AG09309 (cell line): ENCODE measurements at regions not wholly inside any gene's neighbourhood (a gene's known extent, or its start where the extent isn't known, plus 50 kb on each side); places are given as distances from the start of the nearest gene placed in this dataset.
A peak's percentile ranks its signal among the peaks of the same experiment; 100 is the strongest.
"Not testable (repeated sequence)": the region's sequence is repeated elsewhere in the genome, so short reads cannot be mapped to it uniquely, and the experiment has no call there.

Experiments
- DNase-seq: peaks from one replicate; pipeline ENCODE4 v3.0.0-alpha.2; 2010; ENCODE audit warnings: low read depth
- H3K4me3 ChIP-seq: 2 replicates; pipeline ENCODE4 v1.5.1; 2011; ENCODE audit warnings: mild to moderate bottlenecking, low read depth, low read length, moderate library complexity; ENCODE audit not compliant: control insufficient read depth
- TF ChIP-seq, protein P1 (sequence below): IDR thresholded peaks from 2 replicates; pipeline ENCODE4 v1.5.1; 2011; ENCODE audit warnings: mild to moderate bottlenecking, low read depth, low read length, inconsistent platforms; ENCODE audit not compliant: insufficient read depth, control insufficient read depth; ENCODE audit errors: missing control alignments

DNA sequence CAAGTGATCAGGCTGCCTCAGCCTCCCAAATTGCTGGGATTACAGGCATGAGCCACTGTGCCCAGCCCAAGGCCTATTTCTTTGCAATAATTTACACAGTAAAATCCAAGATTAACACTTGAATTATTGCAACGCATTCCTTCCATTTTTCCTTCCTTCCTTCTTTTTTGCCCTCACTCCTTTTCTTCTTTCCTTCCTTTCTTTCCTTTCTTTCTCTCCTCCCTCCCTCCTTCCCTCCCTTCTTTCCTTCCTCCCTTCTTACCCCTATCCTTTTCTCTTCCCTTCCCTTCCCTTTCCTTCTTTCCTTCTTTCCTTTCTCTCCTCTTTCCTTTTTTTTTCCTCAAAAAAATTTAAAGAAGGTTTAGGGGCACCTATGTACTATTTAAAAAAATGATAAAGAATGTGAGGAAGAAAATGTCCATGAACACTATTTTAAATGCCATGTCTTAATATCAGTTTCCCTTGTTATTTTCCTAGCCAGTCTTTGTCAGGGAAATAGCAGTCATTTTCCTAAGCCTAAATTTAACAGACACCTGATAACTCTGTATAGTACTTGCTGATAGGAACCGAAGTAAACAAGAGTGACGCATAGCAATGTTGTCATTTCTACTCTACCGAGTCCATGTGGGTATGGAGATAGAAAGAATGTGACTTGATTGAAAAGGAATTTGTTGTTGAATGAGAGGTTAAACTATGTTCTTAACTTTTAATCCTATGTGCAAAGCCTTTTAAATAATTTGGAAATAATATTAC, 79.8 kb upstream of the HMCN1 start:
- DNase-seq: no peak
- TF ChIP-seq, protein P1, sequence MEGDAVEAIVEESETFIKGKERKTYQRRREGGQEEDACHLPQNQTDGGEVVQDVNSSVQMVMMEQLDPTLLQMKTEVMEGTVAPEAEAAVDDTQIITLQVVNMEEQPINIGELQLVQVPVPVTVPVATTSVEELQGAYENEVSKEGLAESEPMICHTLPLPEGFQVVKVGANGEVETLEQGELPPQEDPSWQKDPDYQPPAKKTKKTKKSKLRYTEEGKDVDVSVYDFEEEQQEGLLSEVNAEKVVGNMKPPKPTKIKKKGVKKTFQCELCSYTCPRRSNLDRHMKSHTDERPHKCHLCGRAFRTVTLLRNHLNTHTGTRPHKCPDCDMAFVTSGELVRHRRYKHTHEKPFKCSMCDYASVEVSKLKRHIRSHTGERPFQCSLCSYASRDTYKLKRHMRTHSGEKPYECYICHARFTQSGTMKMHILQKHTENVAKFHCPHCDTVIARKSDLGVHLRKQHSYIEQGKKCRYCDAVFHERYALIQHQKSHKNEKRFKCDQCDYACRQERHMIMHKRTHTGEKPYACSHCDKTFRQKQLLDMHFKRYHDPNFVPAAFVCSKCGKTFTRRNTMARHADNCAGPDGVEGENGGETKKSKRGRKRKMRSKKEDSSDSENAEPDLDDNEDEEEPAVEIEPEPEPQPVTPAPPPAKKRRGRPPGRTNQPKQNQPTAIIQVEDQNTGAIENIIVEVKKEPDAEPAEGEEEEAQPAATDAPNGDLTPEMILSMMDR: no peak
- no peak overlapping the region for H3K4me3 ChIP-seq

DNA sequence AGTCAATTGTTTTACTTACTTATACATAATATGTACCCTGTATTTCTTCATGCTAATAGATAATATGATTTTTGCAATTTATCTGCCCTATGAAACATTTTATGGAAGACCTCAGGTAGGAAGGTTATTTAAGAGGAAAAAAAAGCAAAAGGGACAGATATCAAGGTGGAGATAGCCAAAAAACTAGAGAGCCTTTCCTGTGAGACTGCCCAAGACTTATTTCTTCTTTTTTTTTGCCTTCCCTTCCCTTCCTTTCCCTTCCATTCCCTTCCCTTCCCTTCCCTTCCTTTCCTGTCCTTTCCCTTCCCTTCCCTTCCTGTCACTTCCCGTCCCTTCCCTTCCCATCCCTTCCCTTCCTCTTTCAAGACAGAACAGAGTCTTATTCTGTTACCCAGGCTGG, 80.6 kb upstream of the HMCN1 start:
- no peak for DNase-seq
- TF ChIP-seq, protein P1: no peak
- no peak overlapping the region for H3K4me3 ChIP-seq

DNA sequence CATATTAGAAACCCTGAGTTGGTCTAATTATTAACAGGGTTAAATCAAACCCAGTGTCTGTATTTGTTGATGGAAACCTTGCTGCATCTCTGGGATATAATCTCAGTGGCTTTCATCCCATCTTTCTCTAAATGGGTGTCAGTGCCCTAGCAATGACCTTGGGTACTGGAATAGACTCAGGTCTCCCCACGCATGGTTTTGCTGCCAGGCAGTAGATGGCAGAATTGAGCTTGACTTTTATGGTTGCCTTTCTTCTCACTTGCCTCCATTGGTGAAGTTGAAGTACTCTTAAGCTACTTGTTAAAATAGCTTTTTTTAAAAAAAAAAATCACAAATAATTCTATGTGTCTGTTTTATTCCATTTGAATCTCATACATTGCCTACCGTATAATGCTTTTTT, 81.8 kb upstream of the HMCN1 start:
- no peak for DNase-seq
- no peak overlapping the region for H3K4me3 ChIP-seq
- TF ChIP-seq, protein P1: peak; percentile 13

DNA sequence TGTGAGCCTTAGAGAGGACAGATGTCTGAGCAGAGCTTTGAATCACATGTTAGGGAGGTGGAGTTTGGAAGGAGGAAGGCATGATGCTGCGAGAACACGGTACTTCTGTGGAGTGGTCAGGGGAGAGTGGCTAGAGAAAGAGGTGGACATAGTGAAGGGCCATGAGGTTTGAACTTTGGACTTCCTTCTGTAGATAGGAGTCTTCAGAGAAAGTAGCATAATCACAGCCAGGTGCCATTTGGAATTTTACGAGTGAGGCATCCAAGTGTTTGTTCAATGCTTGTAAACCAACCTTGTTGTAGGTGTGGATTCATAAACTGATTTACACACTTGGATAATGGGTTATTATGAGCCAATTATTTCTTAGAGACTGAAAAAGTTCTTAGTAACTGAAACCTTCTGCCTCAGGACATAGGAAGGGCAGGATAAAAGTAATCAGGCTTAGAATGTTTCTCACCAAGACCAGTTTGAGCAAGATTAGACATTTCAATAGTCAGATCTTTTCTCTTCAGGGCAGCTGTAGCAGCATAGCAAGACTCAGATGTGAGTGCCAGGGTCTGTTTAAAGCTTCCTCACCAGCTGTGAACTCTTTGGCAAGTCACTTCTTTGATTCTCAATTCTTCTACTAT, 83.5 kb upstream of the HMCN1 start:
- DNase-seq: no peak
- H3K4me3 ChIP-seq: no peak overlapping the region
- TF ChIP-seq, protein P1: no peak

DNA sequence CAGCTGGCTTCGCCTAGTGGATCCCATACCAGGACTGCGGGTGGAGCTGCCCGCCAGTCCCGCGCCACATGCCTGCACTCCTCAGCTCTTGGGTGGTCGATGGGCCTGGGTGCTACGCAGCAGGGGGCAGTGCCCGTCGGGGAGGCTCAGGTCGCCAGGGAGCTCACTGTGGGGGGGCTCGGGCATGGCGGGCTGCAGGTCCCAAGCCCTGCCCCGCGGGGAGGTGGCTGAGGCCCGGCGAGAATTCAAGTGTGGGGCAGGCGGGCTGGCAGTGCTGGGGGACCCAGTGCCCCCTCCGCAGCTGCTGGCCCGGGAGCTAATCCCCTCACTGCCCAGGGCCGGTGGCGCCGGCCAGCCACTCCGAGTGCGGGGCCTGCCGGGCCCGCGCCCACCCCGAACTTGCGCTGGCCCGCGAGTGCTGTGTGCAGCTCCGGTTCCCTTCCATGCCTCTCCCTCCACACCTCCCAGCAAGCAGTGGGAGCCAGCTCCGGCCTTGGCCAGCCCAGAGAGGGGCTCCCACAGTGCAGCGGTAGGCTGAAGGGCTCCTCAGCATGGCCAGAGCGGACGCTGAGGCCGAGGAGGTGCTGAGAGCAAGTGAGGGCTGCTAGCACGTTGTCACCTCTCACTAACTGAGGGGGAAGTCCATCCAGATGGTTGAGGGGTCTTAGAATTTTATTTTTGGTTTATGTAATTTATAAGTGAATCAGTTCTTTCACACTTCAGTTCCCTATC, 85.2 kb upstream of the HMCN1 start:
- TF ChIP-seq, protein P1: no peak
- DNase-seq: no peak

DNA sequence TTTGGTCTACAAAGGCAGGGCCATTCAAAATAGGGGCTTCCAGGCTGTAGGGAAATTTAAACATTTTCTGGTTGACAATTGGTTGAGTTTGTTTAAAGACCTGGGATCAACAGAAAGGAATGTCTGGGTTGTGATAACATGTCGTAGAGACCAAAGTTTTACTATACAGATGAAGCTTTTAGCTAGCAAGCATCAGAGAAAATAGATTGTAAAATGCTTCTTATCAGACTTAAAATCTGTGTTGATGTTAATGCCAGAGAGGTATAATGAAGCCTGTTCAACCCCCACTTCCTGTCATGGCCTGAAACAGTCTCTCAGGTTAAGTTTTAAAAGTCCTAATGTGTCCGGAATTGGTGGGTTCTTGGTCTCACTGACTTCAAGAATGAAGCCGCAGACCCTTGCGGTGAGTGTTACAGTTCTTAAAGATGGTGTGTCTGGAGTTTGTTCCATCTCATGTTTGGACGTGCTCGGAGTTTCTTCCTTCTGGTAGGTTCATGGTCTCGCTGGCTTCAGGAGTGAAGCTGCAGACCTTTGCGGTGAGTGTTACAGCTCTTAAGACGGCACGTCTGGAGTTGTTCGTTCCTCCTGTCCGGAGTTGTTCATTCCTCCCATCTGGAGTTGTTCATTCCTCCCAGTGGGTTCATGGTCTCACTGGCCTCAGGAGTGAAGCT, 86.5 kb upstream of the HMCN1 start:
- DNase-seq: not testable (repeated sequence)

More for the DNA sequence above, 85.2 kb upstream of the HMCN1 start:
- H3K4me3 ChIP-seq: no peak overlapping the region

DNA sequence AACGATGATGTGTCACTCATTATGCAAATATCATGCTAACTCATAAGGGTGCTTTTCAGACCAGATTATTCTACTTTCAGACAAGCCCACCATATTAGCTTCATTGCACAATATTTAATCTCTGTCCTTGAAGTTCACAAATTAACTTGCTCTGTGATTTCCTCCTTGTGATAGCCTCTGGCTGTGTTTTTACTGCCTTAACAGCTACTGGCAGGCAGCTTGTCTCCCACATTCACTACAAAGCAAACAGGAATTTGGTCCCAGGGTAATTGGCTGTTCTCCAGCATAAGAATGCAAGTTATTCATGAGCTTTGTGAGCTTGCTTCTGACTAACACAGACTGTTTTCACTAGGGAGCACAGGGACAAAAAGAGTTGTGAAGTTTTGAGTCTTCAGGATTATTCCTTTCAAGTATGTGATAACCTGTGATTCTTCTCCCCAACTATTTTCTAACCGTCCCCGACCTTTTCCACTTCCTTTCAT, 87.9 kb upstream of the HMCN1 start:
- peak; percentile 96 for DNase-seq
- TF ChIP-seq, protein P1: no peak
- H3K4me3 ChIP-seq: no peak overlapping the region; the same call in 1 of the 2 replicates

More for the DNA sequence above, 86.5 kb upstream of the HMCN1 start:
- not testable (repeated sequence) for H3K4me3 ChIP-seq
